ENCODE measurements at regions not wholly inside any gene's neighbourhood (a gene's known extent, or its start where the extent isn't known, plus 50 kb on each side); places are given as distances from the start of the nearest gene placed in this dataset.

DNA sequence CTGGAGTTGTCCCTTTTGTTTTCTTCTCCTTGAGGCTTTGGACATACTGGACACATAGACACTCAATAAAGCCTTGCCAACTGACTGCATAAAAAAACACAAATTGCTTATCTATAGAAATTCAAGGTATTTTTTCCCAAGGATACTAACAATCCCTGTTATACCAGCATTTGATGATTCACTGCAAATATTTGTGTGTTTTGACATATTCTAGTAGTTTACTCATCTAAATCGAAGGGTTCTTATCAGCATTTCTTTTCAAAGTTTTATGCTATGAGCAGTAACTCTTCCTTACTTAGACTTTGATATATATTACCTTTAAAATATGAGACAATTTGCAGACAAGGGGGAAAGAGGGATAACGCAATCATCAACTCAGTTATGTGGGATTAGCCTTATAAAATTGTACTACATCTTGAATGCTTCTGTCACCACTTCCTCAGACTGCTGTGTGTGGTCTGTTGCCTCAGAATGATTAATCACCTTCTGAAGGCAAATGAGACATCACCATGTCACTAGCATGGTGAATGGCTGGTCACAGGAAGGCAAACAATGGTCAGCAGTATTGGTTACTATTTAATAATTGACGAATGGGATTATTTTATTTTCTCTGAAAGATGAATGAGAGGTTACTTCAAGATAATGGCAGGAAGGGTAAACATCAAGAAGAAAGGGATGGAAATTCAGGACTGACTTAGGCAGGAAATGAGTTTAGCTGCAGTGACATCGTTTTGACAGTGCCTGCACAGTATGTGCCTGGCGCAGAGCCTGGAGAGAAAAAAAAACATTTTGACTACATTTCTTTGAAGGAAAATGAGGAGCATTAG is 544.3 kb upstream of the CNKSR2 start:
- TF ChIP-seq EZH2 (IDR thresholded peaks at IDR 0.05) (no peak), POLR2AphosphoS5 (IDR thresholded peaks at IDR 0.05; ENCODE audit: borderline replicate concordance, low read depth, low read length) (no peak), FOXP2 (optimal IDR thresholded peaks at IDR 0.05; ENCODE audit: control extremely low read depth, extremely low read length, insufficient read depth) (no peak)

All from SK-N-MC (cell line).